Uterus (tissue), 3 donors: ENCODE measurements at regions not wholly inside any gene's neighbourhood (a gene's known extent, or its start where the extent isn't known, plus 50 kb on each side); places are given as distances from the start of the nearest gene placed in this dataset.

Experiments used
- DNase-seq, 2 donors: peaks; one replicate each; pipeline ENCODE4 v3.0.0-alpha.2; 2019 to 2020
- H3K27ac ChIP-seq, 2 donors: fragments of 200-600 bp; sonication (generic); 1 replicate in 1 of 2; 2 replicates in 1 of 2; pipeline ENCODE4 v1.5.1; 2016 to 2018
- H3K27me3 ChIP-seq, 2 donors: fragments of 200-600 bp; sonication (generic); one replicate each; pipeline ENCODE4 v1.5.1; 2018 to 2019; ENCODE audit warnings: control low read depth in 1 of 2
- H3K36me3 ChIP-seq, 2 donors: fragments of 200-600 bp; sonication (generic); one replicate each; pipeline ENCODE4 v1.5.1; 2019; ENCODE audit warnings: control low read depth in 1 of 2
- H3K4me1 ChIP-seq, 2 donors: fragments of 200-600 bp; sonication (generic); one replicate each; pipeline ENCODE4 v1.5.1; 2018 to 2019; ENCODE audit warnings: control low read depth in 1 of 2
- H3K4me3 ChIP-seq, 2 donors: fragments of 200-600 bp; sonication (generic); 1 replicate in 1 of 2; 2 replicates in 1 of 2; pipeline ENCODE4 v1.5.1; 2018 to 2019; ENCODE audit warnings: mild to moderate bottlenecking in 1 of 2
- H3K9me3 ChIP-seq, 2 donors: fragments of 200-600 bp; sonication (generic); one replicate each; pipeline ENCODE4 v1.5.1; 2019; ENCODE audit warnings: control low read depth in 1 of 2
- POLR2A ChIP-seq, 2 donors: fragments of 450-650 bp; IDR thresholded peaks; one replicate each; pipeline ENCODE4 v1.6.1; 2016; ENCODE audit warnings: antibody characterized with exemption in 2 of 2, mild to moderate bottlenecking in 1 of 2, moderate library complexity in 1 of 2
- intact Hi-C: fragments of 100-400 bp; cut with DNase I; formaldehyde crosslinking; loops from one replicate; pipeline ENCODE4 v1.15.1; 2023; ENCODE audit warnings: low total_unique reads
- TF ChIP-seq, protein P1 (sequence below), 4 experiments: fragments of 200-600 bp in 2 of 4; fragments of 450-650 bp in 2 of 4; sonication (generic) in 2 of 4; IDR thresholded peaks; one replicate each; pipeline ENCODE4 v1.5.1; 2016 to 2019; ENCODE audit warnings: antibody characterized with exemption in 4 of 4, mild to moderate bottlenecking in 2 of 4, moderate library complexity in 1 of 4
- donor health status: DM: yes; HTN: yes; CAD: no.

- Histone ChIP-seq H3K27me3 (no peaks in the 10 kb centered on the region), H3K9me3 (no peaks in the 10 kb centered on the region), H3K27ac (no peak overlapping the region), H3K4me1 (peaks cover 0 to 6% of the 10 kb centered on the region in 2 donors), H3K4me3 (no peak overlapping the region), H3K36me3 (no peaks in the 10 kb centered on the region)
- TF ChIP-seq, protein P1, sequence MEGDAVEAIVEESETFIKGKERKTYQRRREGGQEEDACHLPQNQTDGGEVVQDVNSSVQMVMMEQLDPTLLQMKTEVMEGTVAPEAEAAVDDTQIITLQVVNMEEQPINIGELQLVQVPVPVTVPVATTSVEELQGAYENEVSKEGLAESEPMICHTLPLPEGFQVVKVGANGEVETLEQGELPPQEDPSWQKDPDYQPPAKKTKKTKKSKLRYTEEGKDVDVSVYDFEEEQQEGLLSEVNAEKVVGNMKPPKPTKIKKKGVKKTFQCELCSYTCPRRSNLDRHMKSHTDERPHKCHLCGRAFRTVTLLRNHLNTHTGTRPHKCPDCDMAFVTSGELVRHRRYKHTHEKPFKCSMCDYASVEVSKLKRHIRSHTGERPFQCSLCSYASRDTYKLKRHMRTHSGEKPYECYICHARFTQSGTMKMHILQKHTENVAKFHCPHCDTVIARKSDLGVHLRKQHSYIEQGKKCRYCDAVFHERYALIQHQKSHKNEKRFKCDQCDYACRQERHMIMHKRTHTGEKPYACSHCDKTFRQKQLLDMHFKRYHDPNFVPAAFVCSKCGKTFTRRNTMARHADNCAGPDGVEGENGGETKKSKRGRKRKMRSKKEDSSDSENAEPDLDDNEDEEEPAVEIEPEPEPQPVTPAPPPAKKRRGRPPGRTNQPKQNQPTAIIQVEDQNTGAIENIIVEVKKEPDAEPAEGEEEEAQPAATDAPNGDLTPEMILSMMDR (IDR thresholded peaks at IDR 0.05), result no peak
- TF ChIP-seq POLR2A (IDR thresholded peaks at IDR 0.05), result no peak
- intact Hi-C loops, result no loop called here
- DNase-seq, result no peak
Measured at GRCh38 chr11:19642185-19643158, 70.2 kb upstream of the NAV2 start.

DNA sequence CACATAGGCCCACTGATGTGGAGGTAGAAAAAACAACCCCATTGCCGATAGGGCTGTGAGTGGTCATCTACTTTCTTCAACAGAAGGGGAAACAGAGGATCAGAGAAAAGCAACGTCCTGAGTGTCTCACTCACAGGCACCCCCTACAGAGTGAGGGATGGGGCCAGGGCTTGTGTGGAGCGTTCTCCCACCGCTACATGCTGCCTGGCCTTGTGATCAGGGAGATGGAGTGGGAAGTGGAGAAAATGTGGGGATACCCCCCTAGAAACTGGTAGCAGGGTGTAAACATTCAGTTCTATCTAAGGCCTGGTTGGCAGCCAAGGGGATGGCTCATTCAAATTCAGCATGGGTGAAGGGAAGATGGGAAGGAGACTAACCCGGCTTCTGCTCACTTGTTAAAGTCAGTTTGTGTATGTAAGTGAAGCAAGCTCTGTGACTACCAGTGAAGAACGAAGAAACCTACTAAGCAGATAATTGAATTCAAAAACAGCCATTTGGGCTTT is 73.0 kb upstream of the NAV2 start:
- TF ChIP-seq, protein P1 (IDR thresholded peaks at IDR 0.05), result no peak
- no peak for TF ChIP-seq POLR2A (IDR thresholded peaks at IDR 0.05)
- Histone ChIP-seq H3K9me3 (no peaks in the 10 kb centered on the region), H3K4me1 (peaks cover 0 to 6% of the 10 kb centered on the region in 2 donors), H3K27me3 (no peaks in the 10 kb centered on the region), H3K27ac (no peak overlapping the region), H3K36me3 (no peaks in the 10 kb centered on the region), H3K4me3 (no peak overlapping the region)
- no peak for DNase-seq
- intact Hi-C loops, result no loop called here

GRCh38 chr11:19635332-19635731 is 77.3 kb upstream of the NAV2 start:
- Histone ChIP-seq H3K27ac (no peak overlapping the region), H3K4me1 (peaks cover 0 to 7% of the 10 kb centered on the region in 2 donors), H3K4me3 (no peak overlapping the region), H3K36me3 (no peaks in the 10 kb centered on the region), H3K27me3 (no peaks in the 10 kb centered on the region), H3K9me3 (no peaks in the 10 kb centered on the region)
- TF ChIP-seq, protein P1 (IDR thresholded peaks at IDR 0.05), result no peak
- TF ChIP-seq POLR2A (IDR thresholded peaks at IDR 0.05), result no peak
- DNase-seq, result no peak
- intact Hi-C loops, result no loop called here

DNA sequence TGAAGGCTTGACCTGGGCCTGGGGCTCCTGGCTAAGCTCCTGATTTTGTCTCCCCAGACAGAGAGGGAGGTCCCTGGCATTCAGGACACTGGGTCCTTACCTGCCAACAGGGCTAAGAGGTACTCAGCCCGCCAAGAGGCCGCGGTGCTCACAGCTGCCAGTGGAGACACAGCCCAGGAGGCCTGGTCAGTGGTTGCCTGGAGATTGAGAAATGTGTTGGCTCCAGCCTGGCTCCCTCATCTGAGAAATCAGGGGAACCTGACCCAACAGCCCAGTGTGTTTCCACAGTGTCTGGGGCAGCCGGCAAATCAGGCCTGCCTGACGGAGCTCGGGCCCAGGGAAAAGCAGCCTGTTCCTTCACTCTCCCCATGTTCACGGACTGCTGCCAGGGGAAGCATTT is 79.4 kb upstream of the NAV2 start:
- TF ChIP-seq, protein P1 (IDR thresholded peaks at IDR 0.05), result no peak
- no peak for TF ChIP-seq POLR2A (IDR thresholded peaks at IDR 0.05)
- Histone ChIP-seq H3K9me3 (no peaks in the 10 kb centered on the region), H3K4me3 (no peak overlapping the region), H3K4me1 (peaks cover 0 to 13% of the 10 kb centered on the region in 2 donors), H3K36me3 (no peaks in the 10 kb centered on the region), H3K27ac (no peak overlapping the region), H3K27me3 (no peaks in the 10 kb centered on the region)
- intact Hi-C loops, result no loop called here
- DNase-seq, result peak; percentile 40 to 44

GRCh38 chr11:19632499-19632834 is 80.2 kb upstream of the NAV2 start:
- Histone ChIP-seq H3K36me3 (no peaks in the 10 kb centered on the region), H3K27ac (no peak overlapping the region), H3K27me3 (no peaks in the 10 kb centered on the region), H3K4me1 (peaks cover 0 to 14% of the 10 kb centered on the region in 2 donors), H3K4me3 (no peak overlapping the region), H3K9me3 (no peaks in the 10 kb centered on the region)
- intact Hi-C loops, result no loop called here
- DNase-seq, result no peak
- TF ChIP-seq POLR2A (IDR thresholded peaks at IDR 0.05), result no peak
- TF ChIP-seq, protein P1 (IDR thresholded peaks at IDR 0.05), result no peak
